Left ventricle myocardium inferior (tissue), 1 donor: ENCODE measurements at regions not wholly inside any gene's neighbourhood (a gene's known extent, or its start where the extent isn't known, plus 50 kb on each side); places are given as distances from the start of the nearest gene placed in this dataset.
A peak's percentile ranks its signal among the peaks of the same experiment; 100 is the strongest.

Source experiments
- DNase-seq: peaks from one replicate; pipeline ENCODE4 v3.0.0-alpha.2; 2020
- H3K27ac ChIP-seq: fragments of 200-600 bp; replicated peaks from 2 replicates; pipeline ENCODE4 v1.8.0; 2021
- H3K27me3 ChIP-seq: fragments of 200-600 bp; 2 replicates; pipeline ENCODE4 v1.8.0; 2021; ENCODE audit warnings: low read depth
- H3K36me3 ChIP-seq: fragments of 200-600 bp; 2 replicates; pipeline ENCODE4 v1.8.0; 2021
- H3K4me1 ChIP-seq: fragments of 200-600 bp; 2 replicates; pipeline ENCODE4 v1.8.0; 2021
- H3K4me3 ChIP-seq: fragments of 200-600 bp; 2 replicates; pipeline ENCODE4 v1.8.0; 2021; ENCODE audit warnings: mild to moderate bottlenecking, moderate library complexity
- H3K9me3 ChIP-seq: fragments of 200-600 bp; replicated peaks from 2 replicates; pipeline ENCODE4 v1.8.0; 2021
- intact Hi-C: fragments of 100-400 bp; cut with micrococcal nuclease; formaldehyde crosslinking; loops from one replicate; pipeline ENCODE4 v1.11.0; 2022
- TF ChIP-seq, protein P1 (sequence below): fragments of 200-600 bp; IDR thresholded peaks from 2 replicates; pipeline ENCODE4 v1.8.0; 2021; ENCODE audit warnings: antibody characterized with exemption, mild to moderate bottlenecking, borderline replicate concordance
- donor health status: DM: no; HTN: yes; CAD: no; lungs with severe emphysema.

GRCh38 chr5:155948576-155948975, 378.4 kb upstream of the SGCD start:
- H3K27me3 ChIP-seq: no peaks in the 10 kb centered on the region
- H3K4me3 ChIP-seq: no peak overlapping the region
- no peak overlapping the region for H3K27ac ChIP-seq
- H3K4me1 ChIP-seq: peaks cover 27% of the 10 kb centered on the region
- no peaks in the 10 kb centered on the region for H3K9me3 ChIP-seq
- intact Hi-C loops: no loop called here
- TF ChIP-seq, protein P1, sequence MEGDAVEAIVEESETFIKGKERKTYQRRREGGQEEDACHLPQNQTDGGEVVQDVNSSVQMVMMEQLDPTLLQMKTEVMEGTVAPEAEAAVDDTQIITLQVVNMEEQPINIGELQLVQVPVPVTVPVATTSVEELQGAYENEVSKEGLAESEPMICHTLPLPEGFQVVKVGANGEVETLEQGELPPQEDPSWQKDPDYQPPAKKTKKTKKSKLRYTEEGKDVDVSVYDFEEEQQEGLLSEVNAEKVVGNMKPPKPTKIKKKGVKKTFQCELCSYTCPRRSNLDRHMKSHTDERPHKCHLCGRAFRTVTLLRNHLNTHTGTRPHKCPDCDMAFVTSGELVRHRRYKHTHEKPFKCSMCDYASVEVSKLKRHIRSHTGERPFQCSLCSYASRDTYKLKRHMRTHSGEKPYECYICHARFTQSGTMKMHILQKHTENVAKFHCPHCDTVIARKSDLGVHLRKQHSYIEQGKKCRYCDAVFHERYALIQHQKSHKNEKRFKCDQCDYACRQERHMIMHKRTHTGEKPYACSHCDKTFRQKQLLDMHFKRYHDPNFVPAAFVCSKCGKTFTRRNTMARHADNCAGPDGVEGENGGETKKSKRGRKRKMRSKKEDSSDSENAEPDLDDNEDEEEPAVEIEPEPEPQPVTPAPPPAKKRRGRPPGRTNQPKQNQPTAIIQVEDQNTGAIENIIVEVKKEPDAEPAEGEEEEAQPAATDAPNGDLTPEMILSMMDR: no peak
- H3K36me3 ChIP-seq: no peaks in the 10 kb centered on the region
- DNase-seq: no peak

- Histone ChIP-seq H3K36me3 (no peaks in the 10 kb centered on the region), H3K27me3 (no peaks in the 10 kb centered on the region), H3K27ac (peak overlapping the region; percentile 24), H3K9me3 (no peaks in the 10 kb centered on the region), H3K4me1 (peaks cover 32% of the 10 kb centered on the region), H3K4me3 (no peak overlapping the region)
- no peak for DNase-seq
- intact Hi-C loops: no loop called here
- TF ChIP-seq, protein P1: no peak
Observed at GRCh38 chr5:155952486-155953089, 374.4 kb upstream of the SGCD start.

DNA sequence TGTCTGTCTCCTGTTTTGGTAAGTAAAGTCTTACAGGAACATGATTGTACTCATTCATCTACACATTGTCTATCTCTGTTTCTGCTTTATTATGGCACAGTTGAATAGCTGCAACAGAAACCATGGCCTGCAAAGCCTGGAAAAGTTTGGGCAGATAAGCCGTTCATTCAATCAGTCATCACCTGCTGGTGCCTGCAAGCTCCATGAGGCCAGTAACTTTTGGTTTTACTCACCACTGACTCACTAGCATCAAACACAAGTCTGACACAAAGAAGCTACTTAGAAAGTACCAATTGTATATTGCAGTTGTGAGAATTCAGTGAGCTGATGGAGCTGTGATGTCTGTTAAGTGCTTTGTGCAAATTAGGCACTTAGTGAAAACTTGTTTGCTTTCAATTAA, 373.6 kb upstream of the SGCD start:
- TF ChIP-seq, protein P1: no peak
- Histone ChIP-seq H3K27ac (peak overlapping the region; percentile 24), H3K4me3 (no peak overlapping the region), H3K9me3 (no peaks in the 10 kb centered on the region), H3K4me1 (peaks cover 32% of the 10 kb centered on the region), H3K27me3 (no peaks in the 10 kb centered on the region), H3K36me3 (no peaks in the 10 kb centered on the region)
- no peak for DNase-seq
- intact Hi-C loops: no loop called here

DNA sequence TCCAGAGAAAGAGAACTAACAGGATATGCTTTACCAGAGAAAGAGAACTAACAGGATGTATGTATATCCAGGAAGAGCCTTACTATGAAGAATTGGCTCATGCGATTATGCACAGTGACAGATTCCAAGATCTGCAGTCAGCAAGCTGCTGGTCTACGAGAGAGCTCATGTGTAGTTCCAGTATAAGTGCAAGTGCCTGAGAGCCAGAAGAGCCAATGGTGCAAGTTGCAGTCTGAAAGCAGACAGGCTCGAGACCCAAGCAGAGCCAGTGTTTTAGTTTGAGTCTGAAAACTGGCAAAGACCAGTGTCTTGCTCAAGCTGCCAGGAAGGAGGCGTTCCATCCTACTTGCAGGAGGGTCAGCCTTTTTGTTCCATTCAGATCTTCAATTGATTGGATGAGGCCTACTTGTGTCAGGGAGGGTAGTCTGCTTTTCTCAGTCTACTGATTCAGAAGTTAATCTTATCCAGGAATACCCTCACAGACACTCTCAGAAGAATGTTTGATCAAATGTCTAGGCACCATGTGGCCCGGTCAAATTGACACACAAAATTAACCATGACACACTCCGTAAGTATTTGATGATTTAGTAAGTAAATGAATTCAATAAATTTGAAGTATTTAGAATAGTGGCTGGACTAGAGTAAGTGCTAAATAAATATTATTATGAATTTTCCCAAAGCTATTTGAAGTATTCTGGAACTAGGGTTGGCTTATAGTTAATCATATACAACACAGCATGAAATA, 372.1 kb upstream of the SGCD start:
- no peaks in the 10 kb centered on the region for H3K36me3 ChIP-seq
- H3K9me3 ChIP-seq: no peaks in the 10 kb centered on the region
- intact Hi-C loops: no loop called here
- no peak overlapping the region for H3K4me3 ChIP-seq
- no peak for DNase-seq
- H3K27me3 ChIP-seq: no peaks in the 10 kb centered on the region
- no peak overlapping the region for H3K27ac ChIP-seq
- TF ChIP-seq, protein P1: no peak
- H3K4me1 ChIP-seq: peaks cover 44% of the 10 kb centered on the region

DNA sequence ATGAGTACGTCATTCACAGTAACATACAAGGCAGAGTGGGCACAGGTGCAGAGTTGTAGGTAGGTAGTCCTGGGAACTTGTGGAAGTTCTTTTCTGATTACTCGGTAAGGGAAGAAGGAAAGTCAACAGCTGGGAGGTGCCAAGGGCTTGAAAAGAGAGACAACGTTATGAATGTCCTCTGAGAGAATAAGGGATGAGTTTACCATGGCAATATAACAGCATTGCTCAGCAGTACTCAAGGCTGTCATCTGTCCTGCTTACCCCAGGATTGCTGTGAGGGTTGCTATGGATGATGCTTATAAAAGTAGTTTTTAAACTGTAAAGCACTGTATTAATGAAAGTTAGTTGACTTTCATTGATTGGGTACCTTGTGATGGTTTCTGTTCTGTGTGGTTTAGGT, 369.1 kb upstream of the SGCD start:
- no peak for DNase-seq
- Histone ChIP-seq H3K36me3 (no peaks in the 10 kb centered on the region), H3K27me3 (no peaks in the 10 kb centered on the region), H3K9me3 (no peaks in the 10 kb centered on the region), H3K4me3 (no peak overlapping the region), H3K27ac (no peak overlapping the region), H3K4me1 (peaks cover 51% of the 10 kb centered on the region)
- TF ChIP-seq, protein P1: no peak
- intact Hi-C loops: no loop called here
